ENCODE measurements at regions not wholly inside any gene's neighbourhood (a gene's known extent, or its start where the extent isn't known, plus 50 kb on each side); places are given as distances from the start of the nearest gene placed in this dataset.

DNA sequence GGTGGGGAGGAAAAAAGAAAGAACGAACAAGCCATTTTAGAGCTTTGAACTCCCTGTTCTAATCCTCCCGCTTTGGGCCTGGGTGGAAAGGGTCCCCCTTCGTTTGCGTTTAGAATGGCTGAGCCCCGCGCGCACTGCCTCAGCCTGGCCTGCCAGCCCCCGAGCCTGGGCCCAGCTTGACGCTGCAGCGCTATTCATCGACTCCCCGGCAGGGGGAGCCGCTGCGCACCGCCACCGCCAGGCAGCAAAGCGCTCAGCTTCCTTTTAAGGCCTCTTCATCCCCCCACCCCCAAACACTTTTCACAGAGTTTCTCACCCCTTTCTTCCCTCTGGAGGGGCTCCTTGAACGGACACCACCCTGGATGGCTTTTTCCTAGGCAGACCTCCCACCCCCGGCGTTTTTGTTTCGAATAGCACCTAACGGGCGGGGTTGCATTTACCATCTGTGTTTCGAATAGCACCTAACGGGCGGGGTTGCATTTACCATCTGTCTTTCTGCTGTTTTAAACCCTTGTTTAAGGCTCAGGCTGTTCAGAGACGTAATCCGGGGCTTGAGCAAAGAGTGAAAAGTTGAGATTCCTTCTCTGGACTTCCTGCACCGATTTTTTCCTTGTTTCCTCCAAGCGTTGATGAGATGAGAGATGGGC, 56.4 kb upstream of the PIWIL1 start:
- no peaks in the 10 kb centered on the region for H3K36me3 ChIP-seq (ENCODE audit: insufficient read depth, low read length)
- H3K9me3 Mint-ChIP-seq = no peaks in the 10 kb centered on the region
- H3K27me3 Mint-ChIP-seq = peaks cover 14% of the 10 kb centered on the region
- TF ChIP-seq CTCF (IDR thresholded peaks at IDR 0.05) = peak; percentile 76
- no peak overlapping the region for H3K27ac Mint-ChIP-seq
- peak overlapping the region; percentile 58 for H3K4me3 Mint-ChIP-seq
- CTCF ChIA-PET = no interaction called here
- H3K27ac ChIP-seq (ENCODE audit: low read depth in 1 of 2, low read length in 2 of 2) = no peak overlapping the region
- peaks cover 4% of the 10 kb centered on the region for H3K4me1 Mint-ChIP-seq (ENCODE audit: low read depth)
- no peaks in the 10 kb centered on the region for H3K36me3 Mint-ChIP-seq (ENCODE audit: low read depth)
- intact Hi-C loops (cut with DNase I, micrococcal nuclease) = loop anchor here (1.0 to 5.0 kb wide), 2 partner anchors 54 to 466 kb away; no protein-coding TSS in a partner anchor
- no peaks in the 10 kb centered on the region for H3K4me1 ChIP-seq (ENCODE audit: insufficient read depth, low read length)
- POLR2A ChIA-PET = no interaction called here
- H3K4me3 ChIP-seq (ENCODE audit: low read length) = no peak overlapping the region
- H3K27me3 ChIP-seq (ENCODE audit: control insufficient read depth in 1 of 2, insufficient read depth in 2 of 2, low read length in 2 of 2) = peaks cover 0 to 2% of the 10 kb centered on the region in 2 experiments
- H3K9me3 ChIP-seq (ENCODE audit: control insufficient read depth in 1 of 2, insufficient read depth in 1 of 2, low read length in 2 of 2) = peaks cover 0 to 14% of the 10 kb centered on the region in 2 experiments
- peak; percentile 63 for ATAC-seq (ENCODE audit: poor library complexity)
- peak in 9 of 14 experiments; percentile 4 to 61 (median 29) for DNase-seq

- Histone ChIP-seq H3K4me3 (ENCODE audit: low read length) (no peak overlapping the region), H3K27me3 (ENCODE audit: control insufficient read depth in 1 of 2, insufficient read depth in 2 of 2, low read length in 2 of 2) (peaks cover 0 to 2% of the 10 kb centered on the region in 2 experiments), H3K36me3 (ENCODE audit: insufficient read depth, low read length) (no peaks in the 10 kb centered on the region), H3K27ac (ENCODE audit: low read depth in 1 of 2, low read length in 2 of 2) (no peak overlapping the region), H3K4me1 (ENCODE audit: insufficient read depth, low read length) (no peaks in the 10 kb centered on the region), H3K9me3 (ENCODE audit: control insufficient read depth in 1 of 2, insufficient read depth in 1 of 2, low read length in 2 of 2) (peaks cover 0 to 14% of the 10 kb centered on the region in 2 experiments)
- intact Hi-C loops (cut with DNase I, micrococcal nuclease) = no loop called here
- ChIA-PET POLR2A (no interaction called here), CTCF (no interaction called here)
- no peak overlapping the region for H3K4me3 Mint-ChIP-seq
- peaks cover 33% of the 10 kb centered on the region for H3K27me3 Mint-ChIP-seq
- H3K4me1 Mint-ChIP-seq (ENCODE audit: low read depth) = no peaks in the 10 kb centered on the region
- no peak for DNase-seq
- no peak for ATAC-seq (ENCODE audit: poor library complexity)
- no peaks in the 10 kb centered on the region for H3K36me3 Mint-ChIP-seq (ENCODE audit: low read depth)
- H3K9me3 Mint-ChIP-seq = no peaks in the 10 kb centered on the region
- no peak overlapping the region for H3K27ac Mint-ChIP-seq
- no peak for TF ChIP-seq CTCF (IDR thresholded peaks at IDR 0.05)
These were observed 51.6 kb upstream of the PIWIL1 start for GRCh38 chr12:130286041-130286440.

- TF ChIP-seq CTCF (IDR thresholded peaks at IDR 0.05) = no peak
- no peak overlapping the region for H3K27ac ChIP-seq (ENCODE audit: low read depth in 1 of 2, low read length in 2 of 2)
- Mint-ChIP-seq H3K4me1 (ENCODE audit: low read depth) (no peaks in the 10 kb centered on the region), H3K36me3 (ENCODE audit: low read depth) (no peaks in the 10 kb centered on the region), H3K27me3 (peaks cover 33% of the 10 kb centered on the region), H3K27ac (no peak overlapping the region), H3K4me3 (no peak overlapping the region), H3K9me3 (no peaks in the 10 kb centered on the region)
- peaks cover 0 to 10% of the 10 kb centered on the region in 2 experiments for H3K9me3 ChIP-seq (ENCODE audit: control insufficient read depth in 1 of 2, insufficient read depth in 1 of 2, low read length in 2 of 2)
- ChIA-PET CTCF (no interaction called here), POLR2A (no interaction called here)
- no peak overlapping the region for H3K4me3 ChIP-seq (ENCODE audit: low read length)
- intact Hi-C loops (cut with DNase I, micrococcal nuclease) = no loop called here
- ATAC-seq (ENCODE audit: poor library complexity) = no peak
- H3K27me3 ChIP-seq (ENCODE audit: control insufficient read depth in 1 of 2, insufficient read depth in 2 of 2, low read length in 2 of 2) = peaks cover 0 to 2% of the 10 kb centered on the region in 2 experiments
- no peaks in the 10 kb centered on the region for H3K4me1 ChIP-seq (ENCODE audit: insufficient read depth, low read length)
- H3K36me3 ChIP-seq (ENCODE audit: insufficient read depth, low read length) = no peaks in the 10 kb centered on the region
- no peak for DNase-seq
These were observed 50.8 kb upstream of the PIWIL1 start for GRCh38 chr12:130286741-130287440.

Data from CD4-positive, alpha-beta T cell (primary cell).